Aorta (tissue), 5 donors: ENCODE measurements at regions not wholly inside any gene's neighbourhood (a gene's known extent, or its start where the extent isn't known, plus 50 kb on each side); places are given as distances from the start of the nearest gene placed in this dataset.
"Not testable (repeated sequence)": the region's sequence is repeated elsewhere in the genome, so short reads cannot be mapped to it uniquely, and the experiment has no call there.

Experiments
- ATAC-seq: fragments of 200-7000 bp; cut with Tn5 transposase; one replicate; pipeline ENCODE4 v1.9.1; 2022; ENCODE audit warnings: moderate library complexity; ENCODE audit not compliant: low FRiP score
- DNase-seq, 2 donors: peaks; one replicate each; pipeline ENCODE4 v3.0.0-alpha.2; 2020
- H3K27ac ChIP-seq, 2 donors: one replicate each; pipeline ENCODE4 v1.5.1; 2013; ENCODE audit warnings: low read length in 2 of 2, mild to moderate bottlenecking in 2 of 2, moderate library complexity in 2 of 2, control low read depth in 1 of 2, inconsistent platforms in 1 of 2, low read depth in 1 of 2
- H3K27me3 ChIP-seq, 2 donors: one replicate each; pipeline ENCODE4 v1.6.1; 2013; ENCODE audit warnings: control low read depth in 1 of 2, low read length in 1 of 2, mild to moderate bottlenecking in 1 of 2, moderate library complexity in 1 of 2; ENCODE audit not compliant: insufficient read depth in 2 of 2, control insufficient read depth in 1 of 2
- H3K36me3 ChIP-seq, 2 donors: one replicate each; pipeline ENCODE4 v1.6.1; 2013; ENCODE audit warnings: control low read depth in 1 of 2, low read length in 1 of 2, mild to moderate bottlenecking in 1 of 2; ENCODE audit not compliant: insufficient read depth in 2 of 2, control insufficient read depth in 1 of 2
- H3K4me1 ChIP-seq, 2 donors: one replicate each; pipeline ENCODE4 v1.6.1; 2013; ENCODE audit warnings: low read length in 2 of 2, control low read depth in 1 of 2, mild to moderate bottlenecking in 1 of 2, moderate library complexity in 1 of 2; ENCODE audit not compliant: insufficient read depth in 2 of 2, control insufficient read depth in 1 of 2
- H3K4me3 ChIP-seq, 2 donors: one replicate each; pipeline ENCODE4 v1.5.1; 2013; ENCODE audit warnings: low read length in 2 of 2, control low read depth in 1 of 2, mild to moderate bottlenecking in 1 of 2
- H3K9me3 ChIP-seq: one replicate; pipeline ENCODE4 v1.6.1; 2013; ENCODE audit warnings: mild to moderate bottlenecking, low read length; ENCODE audit not compliant: control insufficient read depth
- WGBS, 2 donors: extraction: QIAGEN DNeasy Blood & Tissue Kit; methylation state at CpG; one replicate each; pipeline ENCODE4 v1.1.7; 2013; 5-methylcytosine and 5-hydroxymethylcytosine counted together
- intact Hi-C, 2 donors: fragments of 100-400 bp; cut with DNase I; formaldehyde crosslinking; loops; one replicate each; pipeline versions ENCODE4 v1.14.2 to v1.15.0; 2022
- donor health status: healthy with polysubstance abuse.
- donor health status: Bipolar disorder and iron deficiency.
- donor health status: DM: no; HTN: no; CAD: no.
- donor health status: DM: no; HTN: no; CAD: no.
- donor health status: DM: yes; HTN: yes; CAD: no.

GRCh38 chr10:106343539-106343938, 821.0 kb downstream of the SORCS1 start:
- 75 to 80% methylated on average over 7 to 10 of the region's 10 CpGs for WGBS, 2 donors
- DNase-seq: peak in 1 of 2 donors; percentile 70
- ATAC-seq: not testable (repeated sequence)

GRCh38 chr10:106341356-106341755, 823.1 kb downstream of the SORCS1 start:
- no peak overlapping the region for H3K27ac ChIP-seq
- H3K36me3 ChIP-seq: no peaks in the 10 kb centered on the region
- DNase-seq (no peak), ATAC-seq (no peak)
- intact Hi-C loops: no loop called here
- H3K4me1 ChIP-seq: no peaks in the 10 kb centered on the region
- no peaks in the 10 kb centered on the region for H3K9me3 ChIP-seq
- WGBS, 2 donors: 33 to 40% methylated on average over 3 of the region's 3 CpGs
- no peak overlapping the region for H3K4me3 ChIP-seq
- no peaks in the 10 kb centered on the region for H3K27me3 ChIP-seq

More at GRCh38 chr10:106343539-106343938, 821.0 kb downstream of the SORCS1 start:
- H3K27me3 ChIP-seq, intact Hi-C loops, H3K9me3 ChIP-seq, H3K4me3 ChIP-seq, H3K36me3 ChIP-seq, H3K27ac ChIP-seq, H3K4me1 ChIP-seq: not testable (repeated sequence)

- ATAC-seq (no peak), DNase-seq (no peak)
- Histone ChIP-seq H3K4me3 (no peak overlapping the region), H3K27me3 (no peaks in the 10 kb centered on the region), H3K27ac (no peak overlapping the region), H3K4me1 (no peaks in the 10 kb centered on the region), H3K9me3 (no peaks in the 10 kb centered on the region), H3K36me3 (no peaks in the 10 kb centered on the region)
- intact Hi-C loops: no loop called here
- 16 to 29% methylated on average over 2 of the region's 2 CpGs for WGBS, 2 donors
Observed at GRCh38 chr10:106338486-106338885, 826.0 kb downstream of the SORCS1 start.

GRCh38 chr10:106336874-106337273, 827.6 kb downstream of the SORCS1 start:
- 88 to 91% methylated on average over 5 of the region's 5 CpGs for WGBS, 2 donors
- Histone ChIP-seq H3K27ac (no peak overlapping the region), H3K4me3 (no peak overlapping the region), H3K36me3 (no peaks in the 10 kb centered on the region), H3K9me3 (no peaks in the 10 kb centered on the region), H3K27me3 (no peaks in the 10 kb centered on the region), H3K4me1 (no peaks in the 10 kb centered on the region)
- intact Hi-C loops: no loop called here
- ATAC-seq (no peak), DNase-seq (no peak)

GRCh38 chr10:106327747-106328146, 836.8 kb downstream of the SORCS1 start:
- intact Hi-C loops: loop anchor here in 1 of 2 donors (10.0 kb wide), 1 partner anchor 917 kb away; no protein-coding TSS in a partner anchor
- Histone ChIP-seq H3K36me3 (no peaks in the 10 kb centered on the region), H3K9me3 (peaks cover 1% of the 10 kb centered on the region), H3K27ac (no peak overlapping the region), H3K27me3 (no peaks in the 10 kb centered on the region), H3K4me3 (no peak overlapping the region), H3K4me1 (no peaks in the 10 kb centered on the region)
- 77 to 79% methylated on average over 3 of the region's 3 CpGs for WGBS, 2 donors
- no peak for DNase-seq
- ATAC-seq: no peak

GRCh38 chr10:106320876-106321275, 843.6 kb downstream of the SORCS1 start:
- H3K4me3 ChIP-seq: no peak overlapping the region
- intact Hi-C loops: loop anchor here in 1 of 2 donors (10.0 kb wide), 1 partner anchor 924 kb away; no protein-coding TSS in a partner anchor
- H3K4me1 ChIP-seq: no peaks in the 10 kb centered on the region
- peaks cover 1% of the 10 kb centered on the region for H3K9me3 ChIP-seq
- 81 to 91% methylated on average over 3 of the region's 3 CpGs for WGBS, 2 donors
- ATAC-seq: no peak
- no peak overlapping the region for H3K27ac ChIP-seq
- DNase-seq: no peak
- H3K36me3 ChIP-seq: no peaks in the 10 kb centered on the region
- no peaks in the 10 kb centered on the region for H3K27me3 ChIP-seq

- no peak overlapping the region for H3K4me3 ChIP-seq
- H3K27me3 ChIP-seq: no peaks in the 10 kb centered on the region
- H3K4me1 ChIP-seq: no peaks in the 10 kb centered on the region
- H3K27ac ChIP-seq: no peak overlapping the region
- H3K36me3 ChIP-seq: no peaks in the 10 kb centered on the region
- no peaks in the 10 kb centered on the region for H3K9me3 ChIP-seq
- DNase-seq (no peak), ATAC-seq (no peak)
- intact Hi-C loops: loop anchor here in 1 of 2 donors (10.0 kb wide), 1 partner anchor 925 kb away; no protein-coding TSS in a partner anchor
- WGBS, 2 donors: 87% methylated on average over 5 of the region's 5 CpGs
Observed at GRCh38 chr10:106320078-106320477, 844.4 kb downstream of the SORCS1 start.

GRCh38 chr10:106317554-106317953, 847.0 kb downstream of the SORCS1 start:
- no peaks in the 10 kb centered on the region for H3K27me3 ChIP-seq
- H3K4me1 ChIP-seq: no peaks in the 10 kb centered on the region
- ATAC-seq (no peak), DNase-seq (no peak)
- H3K27ac ChIP-seq: no peak overlapping the region
- intact Hi-C loops: no loop called here
- no peak overlapping the region for H3K4me3 ChIP-seq
- 76 to 88% methylated on average over 2 of the region's 2 CpGs for WGBS, 2 donors
- H3K9me3 ChIP-seq: no peaks in the 10 kb centered on the region
- no peaks in the 10 kb centered on the region for H3K36me3 ChIP-seq

GRCh38 chr10:106313041-106313440, 851.5 kb downstream of the SORCS1 start:
- 78% methylated on average over 1 of the region's 1 CpG for WGBS, 2 donors
- DNase-seq (no peak), ATAC-seq (no peak)
- H3K36me3 ChIP-seq: no peaks in the 10 kb centered on the region
- no peak overlapping the region for H3K4me3 ChIP-seq
- no peak overlapping the region for H3K27ac ChIP-seq
- H3K9me3 ChIP-seq: no peaks in the 10 kb centered on the region
- no peaks in the 10 kb centered on the region for H3K4me1 ChIP-seq
- no peaks in the 10 kb centered on the region for H3K27me3 ChIP-seq
- intact Hi-C loops: no loop called here
